GM23248 (cell line): ENCODE measurements at regions not wholly inside any gene's neighbourhood (a gene's known extent, or its start where the extent isn't known, plus 50 kb on each side); places are given as distances from the start of the nearest gene placed in this dataset.
A peak's percentile ranks its signal among the peaks of the same experiment; 100 is the strongest.

Experiments
- DNase-seq: peaks from one replicate; pipeline ENCODE4 v3.0.0-alpha.2; 2015
- H2AFZ ChIP-seq: fragments of 200-600 bp; sonication (generic); 2 replicates; pipeline ENCODE4 v1.6.1; 2016; ENCODE audit warnings: antibody characterized with exemption
- H3F3A ChIP-seq: fragments of 200-600 bp; sonication (generic); 2 replicates; pipeline ENCODE4 v1.6.1; 2016; ENCODE audit warnings: mild to moderate bottlenecking, antibody characterized with exemption, mixed run types; ENCODE audit not compliant: insufficient read depth
- H3K27ac ChIP-seq: fragments of 200-600 bp; sonication (generic); 2 replicates; pipeline ENCODE4 v1.5.1; 2016; ENCODE audit warnings: mild to moderate bottlenecking
- H3K27me3 ChIP-seq: fragments of 200-600 bp; sonication (generic); replicated peaks from 2 replicates; pipeline ENCODE4 v1.6.1; 2016; ENCODE audit warnings: mild to moderate bottlenecking; ENCODE audit not compliant: insufficient read depth
- H3K36me3 ChIP-seq: fragments of 200-600 bp; sonication (generic); 2 replicates; pipeline ENCODE4 v1.6.1; 2016; ENCODE audit warnings: low read depth, mild to moderate bottlenecking
- H3K4me1 ChIP-seq: fragments of 200-600 bp; sonication (generic); 2 replicates; pipeline ENCODE4 v1.6.1; 2016; ENCODE audit warnings: mild to moderate bottlenecking; ENCODE audit not compliant: insufficient read depth
- H3K4me2 ChIP-seq: fragments of 200-600 bp; sonication (generic); one replicate; pipeline ENCODE4 v1.6.1; 2016; ENCODE audit warnings: mild to moderate bottlenecking; ENCODE audit not compliant: unreplicated experiment
- H3K4me3 ChIP-seq: fragments of 200-600 bp; sonication (generic); 2 replicates; pipeline ENCODE4 v1.5.1; 2016; ENCODE audit warnings: mild to moderate bottlenecking
- H3K79me2 ChIP-seq: fragments of 200-600 bp; sonication (generic); 2 replicates; pipeline ENCODE4 v1.6.1; 2016; ENCODE audit warnings: mild to moderate bottlenecking; ENCODE audit not compliant: insufficient read depth
- H3K9ac ChIP-seq: fragments of 200-600 bp; sonication (generic); 2 replicates; pipeline ENCODE4 v1.6.1; 2016; ENCODE audit warnings: mild to moderate bottlenecking
- H3K9me2 ChIP-seq: fragments of 200-600 bp; sonication (generic); 2 replicates; pipeline ENCODE4 v1.6.1; 2016; ENCODE audit warnings: mixed run types, mild to moderate bottlenecking, moderate library complexity; ENCODE audit not compliant: insufficient read depth
- H3K9me3 ChIP-seq: fragments of 200-600 bp; sonication (generic); one replicate; pipeline ENCODE4 v1.6.1; 2017; ENCODE audit warnings: low read depth
- H4K20me1 ChIP-seq: fragments of 200-600 bp; sonication (generic); 2 replicates; pipeline ENCODE4 v1.6.0; 2016; ENCODE audit not compliant: insufficient read depth
- EZH2 ChIP-seq: fragments of 200-600 bp; sonication (generic); IDR thresholded peaks from 2 replicates; pipeline ENCODE4 v1.6.1; 2018; ENCODE audit warnings: antibody characterized with exemption, mild to moderate bottlenecking; ENCODE audit not compliant: insufficient read depth, poor library complexity, severe bottlenecking
- EZH2phosphoT487 ChIP-seq: fragments of 200-600 bp; sonication (generic); IDR thresholded peaks from 2 replicates; pipeline ENCODE4 v1.6.1; 2018; ENCODE audit warnings: antibody characterized with exemption, moderate library complexity, mild to moderate bottlenecking, low read depth; ENCODE audit not compliant: insufficient read depth
- WGBS, 2 experiments: methylation state at CpG; one replicate each; pipeline ENCODE4 v1.1.6; 2015 to 2017; ENCODE audit warnings: low lambda C conversion rate in 2 of 2, low coverage in 1 of 2; ENCODE audit errors: missing lambda C conversion rate in 2 of 2; 5-methylcytosine and 5-hydroxymethylcytosine counted together
- in situ Hi-C: fragments of 300-500 bp; cut with MboI; formaldehyde crosslinking; loops from 2 replicates; pipeline ENCODE4 v1.15.0; 2020

- no peak overlapping the region for H3K4me3 ChIP-seq
- H3F3A ChIP-seq = no peaks in the 10 kb centered on the region
- H3K27me3 ChIP-seq = no peaks in the 10 kb centered on the region
- H3K36me3 ChIP-seq = no peaks in the 10 kb centered on the region
- H3K9me2 ChIP-seq = no peaks in the 10 kb centered on the region
- no peak overlapping the region for H3K27ac ChIP-seq
- H3K4me2 ChIP-seq = no peak overlapping the region
- TF ChIP-seq EZH2phosphoT487 = no peak
- no peak for TF ChIP-seq EZH2
- H2AFZ ChIP-seq = no peak overlapping the region
- 68 to 73% methylated on average over 3 of the region's 3 CpGs for WGBS, 2 experiments
- H3K9ac ChIP-seq = no peak overlapping the region
- peak; percentile 20 for DNase-seq
- H3K4me1 ChIP-seq = no peaks in the 10 kb centered on the region
- no peaks in the 10 kb centered on the region for H4K20me1 ChIP-seq
- H3K9me3 ChIP-seq = no peaks in the 10 kb centered on the region
- in situ Hi-C loops = no loop called here
- H3K79me2 ChIP-seq = no peaks in the 10 kb centered on the region
Observed at GRCh38 chr6:135568379-135568778, 70.8 kb upstream of the AHI1 start.

DNA sequence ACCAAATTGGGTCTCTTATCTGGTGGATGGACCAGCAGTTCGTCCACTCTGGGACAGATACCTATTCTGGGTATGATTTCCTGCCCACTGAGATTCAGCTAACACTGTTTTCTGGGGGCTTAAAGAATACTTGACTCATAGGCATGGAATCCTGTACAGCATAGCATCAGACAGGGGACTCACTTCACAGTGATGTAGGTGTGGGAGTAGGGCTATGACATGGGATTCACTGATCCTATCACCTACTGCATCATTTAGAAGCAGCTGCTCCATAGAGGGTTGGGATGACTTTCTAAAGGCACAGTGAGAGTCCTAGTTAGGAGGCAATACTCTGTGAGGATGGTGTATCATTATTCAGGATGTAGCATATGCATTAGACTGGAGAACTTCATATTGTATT lies 74.5 kb upstream of the AHI1 start:
- H3K4me3 ChIP-seq = no peak overlapping the region
- WGBS, 2 experiments = 63 to 89% methylated on average over 1 of the region's 1 CpG
- no peak overlapping the region for H3K9ac ChIP-seq
- in situ Hi-C loops = no loop called here
- no peak overlapping the region for H3K4me2 ChIP-seq
- no peaks in the 10 kb centered on the region for H3K36me3 ChIP-seq
- no peak overlapping the region for H2AFZ ChIP-seq
- H3K27me3 ChIP-seq = no peaks in the 10 kb centered on the region
- no peaks in the 10 kb centered on the region for H3K79me2 ChIP-seq
- no peak for DNase-seq
- H3F3A ChIP-seq = 0 out of 2 replicates have a peak, but pooled peaks cover 4% of the 10 kb centered on the region
- H3K9me3 ChIP-seq = no peaks in the 10 kb centered on the region
- peaks cover 9% of the 10 kb centered on the region for H3K4me1 ChIP-seq
- TF ChIP-seq EZH2phosphoT487 (no peak), EZH2 (no peak)
- no peak overlapping the region for H3K27ac ChIP-seq
- no peaks in the 10 kb centered on the region for H4K20me1 ChIP-seq
- no peaks in the 10 kb centered on the region for H3K9me2 ChIP-seq

GRCh38 chr6:135575629-135576028 lies 78.1 kb upstream of the AHI1 start:
- Histone ChIP-seq H3K4me1 (peaks cover 9% of the 10 kb centered on the region), H3K9me2 (no peaks in the 10 kb centered on the region), H4K20me1 (no peaks in the 10 kb centered on the region), H2AFZ (no peak overlapping the region), H3K9ac (no peak overlapping the region), H3K4me3 (no peak overlapping the region), H3K27me3 (no peaks in the 10 kb centered on the region), H3K79me2 (no peaks in the 10 kb centered on the region), H3K4me2 (no peak overlapping the region), H3K36me3 (no peaks in the 10 kb centered on the region; the same call in 1 of the 2 replicates), H3F3A (0 out of 2 replicates have a peak, but pooled peaks cover 4% of the 10 kb centered on the region), H3K27ac (no peak overlapping the region), H3K9me3 (no peaks in the 10 kb centered on the region)
- 70 to 81% methylated on average over 3 of the region's 3 CpGs for WGBS, 2 experiments
- TF ChIP-seq EZH2 (no peak), EZH2phosphoT487 (no peak)
- DNase-seq = no peak
- in situ Hi-C loops = no loop called here

DNA sequence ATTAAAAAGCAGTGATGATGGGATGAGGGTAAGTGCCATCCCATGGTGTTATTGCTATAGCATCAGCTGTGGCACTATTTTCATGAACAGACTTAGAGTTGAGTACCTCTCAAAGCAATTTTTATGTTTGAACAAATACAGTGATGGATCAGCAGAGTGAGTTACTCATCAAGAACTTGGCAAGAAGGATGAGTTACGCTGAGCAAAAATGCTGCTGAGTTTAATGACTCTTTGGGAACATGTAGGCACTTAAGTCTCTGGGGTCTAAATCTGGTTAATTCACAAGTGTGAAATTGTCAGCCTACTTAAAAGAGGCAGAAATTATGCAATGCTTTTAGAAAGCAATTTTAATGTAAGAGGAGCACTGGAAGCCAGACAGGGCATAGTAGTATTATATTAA lies 78.5 kb upstream of the AHI1 start:
- peak; percentile 82 for DNase-seq
- in situ Hi-C loops = no loop called here
- 4 to 5% methylated on average over 1 of the region's 1 CpG for WGBS, 2 experiments
- Histone ChIP-seq H3K36me3 (no peaks in the 10 kb centered on the region; the same call in 1 of the 2 replicates), H3K9me2 (no peaks in the 10 kb centered on the region), H4K20me1 (no peaks in the 10 kb centered on the region), H3K27me3 (no peaks in the 10 kb centered on the region), H3K27ac (0 out of 2 replicates have a peak overlapping the region, but pooled peaks have one; percentile 6), H2AFZ (no peak overlapping the region), H3K9me3 (no peaks in the 10 kb centered on the region), H3K4me3 (no peak overlapping the region), H3K79me2 (no peaks in the 10 kb centered on the region), H3K4me2 (no peak overlapping the region), H3K9ac (no peak overlapping the region), H3F3A (0 out of 2 replicates have a peak, but pooled peaks cover 4% of the 10 kb centered on the region), H3K4me1 (peaks cover 9% of the 10 kb centered on the region)
- no peak for TF ChIP-seq EZH2phosphoT487
- no peak for TF ChIP-seq EZH2

GRCh38 chr6:135577059-135577538 lies 79.6 kb upstream of the AHI1 start:
- no peaks in the 10 kb centered on the region; the same call in 1 of the 2 replicates for H3K36me3 ChIP-seq
- H3K4me3 ChIP-seq = no peak overlapping the region
- no peak for TF ChIP-seq EZH2
- no peak for TF ChIP-seq EZH2phosphoT487
- H3K79me2 ChIP-seq = no peaks in the 10 kb centered on the region
- H3K4me1 ChIP-seq = peaks cover 9% of the 10 kb centered on the region
- no peaks in the 10 kb centered on the region for H3K9me3 ChIP-seq
- no peak overlapping the region for H3K27ac ChIP-seq
- WGBS, 2 experiments = 94 to 96% methylated on average over 1 of the region's 1 CpG
- no peaks in the 10 kb centered on the region for H4K20me1 ChIP-seq
- no peak overlapping the region for H3K9ac ChIP-seq
- no peaks in the 10 kb centered on the region for H3K9me2 ChIP-seq
- in situ Hi-C loops = no loop called here
- no peak overlapping the region for H2AFZ ChIP-seq
- H3K4me2 ChIP-seq = no peak overlapping the region
- DNase-seq = no peak
- 0 out of 2 replicates have a peak, but pooled peaks cover 4% of the 10 kb centered on the region for H3F3A ChIP-seq
- H3K27me3 ChIP-seq = no peaks in the 10 kb centered on the region
